ENCODE measurements at regions not wholly inside any gene's neighbourhood (a gene's known extent, or its start where the extent isn't known, plus 50 kb on each side); places are given as distances from the start of the nearest gene placed in this dataset.
"Not testable (repeated sequence)": the region's sequence is repeated elsewhere in the genome, so short reads cannot be mapped to it uniquely, and the experiment has no call there.

DNA sequence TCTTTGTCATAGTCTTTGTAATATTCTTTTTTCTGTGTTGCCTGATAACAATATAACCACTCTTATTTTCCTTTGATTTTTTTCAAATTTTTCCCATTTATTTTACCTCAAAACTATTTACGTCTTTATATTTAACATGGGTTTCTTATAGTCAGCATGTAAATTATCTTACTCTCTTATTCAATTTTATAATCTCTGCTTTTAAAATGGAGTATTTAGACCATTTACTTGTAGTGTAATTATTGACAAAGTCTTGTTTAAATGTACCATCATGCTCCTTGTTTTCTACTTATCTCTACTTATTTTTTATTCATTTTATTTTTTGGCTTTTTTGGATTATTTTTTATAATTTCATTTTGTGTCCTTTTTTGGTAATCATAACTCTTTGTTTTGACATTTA, 476.5 kb upstream of the MAP3K7 start:
- no peak for DNase-seq
- Histone ChIP-seq H3K27me3 (no peaks in the 10 kb centered on the region), H3K9me3 (peaks cover 0 to 30% (median 2%) of the 10 kb centered on the region in 12 donors), H3K27ac (no peak overlapping the region), H3K4me3 (no peak overlapping the region), H3K36me3 (no peaks in the 10 kb centered on the region), H3K4me1 (no peaks in the 10 kb centered on the region)
- TF ChIP-seq, protein P1, sequence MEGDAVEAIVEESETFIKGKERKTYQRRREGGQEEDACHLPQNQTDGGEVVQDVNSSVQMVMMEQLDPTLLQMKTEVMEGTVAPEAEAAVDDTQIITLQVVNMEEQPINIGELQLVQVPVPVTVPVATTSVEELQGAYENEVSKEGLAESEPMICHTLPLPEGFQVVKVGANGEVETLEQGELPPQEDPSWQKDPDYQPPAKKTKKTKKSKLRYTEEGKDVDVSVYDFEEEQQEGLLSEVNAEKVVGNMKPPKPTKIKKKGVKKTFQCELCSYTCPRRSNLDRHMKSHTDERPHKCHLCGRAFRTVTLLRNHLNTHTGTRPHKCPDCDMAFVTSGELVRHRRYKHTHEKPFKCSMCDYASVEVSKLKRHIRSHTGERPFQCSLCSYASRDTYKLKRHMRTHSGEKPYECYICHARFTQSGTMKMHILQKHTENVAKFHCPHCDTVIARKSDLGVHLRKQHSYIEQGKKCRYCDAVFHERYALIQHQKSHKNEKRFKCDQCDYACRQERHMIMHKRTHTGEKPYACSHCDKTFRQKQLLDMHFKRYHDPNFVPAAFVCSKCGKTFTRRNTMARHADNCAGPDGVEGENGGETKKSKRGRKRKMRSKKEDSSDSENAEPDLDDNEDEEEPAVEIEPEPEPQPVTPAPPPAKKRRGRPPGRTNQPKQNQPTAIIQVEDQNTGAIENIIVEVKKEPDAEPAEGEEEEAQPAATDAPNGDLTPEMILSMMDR (IDR thresholded peaks at IDR 0.05) = no peak
- no peak for TF ChIP-seq POLR2A (IDR thresholded peaks at IDR 0.05)
- ATAC-seq = no peak
- intact Hi-C loops (cut with DNase I) = no loop called here
- WGBS, 4 donors = 94 to 98% (median 95%) methylated on average over 1 of the region's 1 CpG

DNA sequence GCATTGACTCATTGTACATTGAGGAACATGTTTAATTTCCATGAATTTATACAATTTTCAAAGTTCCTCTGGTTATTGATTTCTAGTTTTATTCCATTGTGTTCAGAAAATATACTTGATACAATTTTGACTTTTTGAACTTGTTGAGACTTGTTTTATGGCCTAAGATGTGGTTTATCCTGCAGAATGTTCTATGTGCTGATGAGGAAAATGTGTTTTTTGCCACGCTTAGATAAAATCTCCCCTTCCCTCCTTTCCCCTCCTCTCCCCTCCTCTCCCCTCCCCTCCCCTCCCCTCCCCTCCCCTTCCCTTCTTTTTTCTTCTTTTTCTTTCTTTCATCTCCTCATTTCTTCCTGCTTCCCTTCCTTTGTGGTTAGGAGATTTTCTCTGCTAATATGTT, 470.8 kb upstream of the MAP3K7 start:
- Histone ChIP-seq H3K36me3 (no peaks in the 10 kb centered on the region), H3K27me3 (no peaks in the 10 kb centered on the region), H3K27ac (no peak overlapping the region), H3K4me3 (no peak overlapping the region), H3K4me1 (no peaks in the 10 kb centered on the region), H3K9me3 (peaks cover 0 to 33% (median 10%) of the 10 kb centered on the region in 12 donors)
- ATAC-seq (no peak), DNase-seq (no peak)
- intact Hi-C loops (cut with DNase I) = no loop called here
- WGBS, 4 donors = 0 to 79% (median 72%) methylated on average over 1 of the region's 1 CpG
- no peak for TF ChIP-seq POLR2A (IDR thresholded peaks at IDR 0.05)
- TF ChIP-seq, protein P1 (IDR thresholded peaks at IDR 0.05) = no peak

DNA sequence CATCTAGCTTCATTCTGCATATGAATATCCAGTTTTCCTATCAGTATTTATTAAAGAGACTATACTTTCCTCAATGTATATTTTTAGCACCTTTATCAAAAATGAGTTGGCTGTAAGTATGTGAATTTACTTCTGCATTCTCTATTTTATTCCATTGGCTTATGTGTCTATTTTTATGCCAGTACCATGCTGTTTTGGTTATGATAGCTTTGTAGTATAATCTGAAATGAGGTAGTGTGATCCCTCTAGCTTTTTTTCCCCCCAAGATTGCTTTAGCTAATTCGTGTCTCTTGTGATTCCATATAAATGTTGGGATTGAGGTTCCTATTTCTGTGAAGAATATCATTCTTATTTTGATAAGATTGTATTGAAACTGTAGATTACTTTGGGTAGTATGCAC, 469.1 kb upstream of the MAP3K7 start:
- intact Hi-C loops (cut with DNase I) = no loop called here
- H3K4me3 ChIP-seq = no peak overlapping the region
- TF ChIP-seq POLR2A (IDR thresholded peaks at IDR 0.05) = no peak
- TF ChIP-seq, protein P1 (IDR thresholded peaks at IDR 0.05) = no peak
- H3K9me3 ChIP-seq = peaks cover 0 to 33% (median 10%) of the 10 kb centered on the region in 12 donors
- 42 to 49% (median 46%) methylated on average over 1 of the region's 1 CpG for WGBS, 4 donors
- H3K27me3 ChIP-seq = no peaks in the 10 kb centered on the region
- H3K36me3 ChIP-seq = no peaks in the 10 kb centered on the region
- DNase-seq (no peak), ATAC-seq (no peak)
- no peaks in the 10 kb centered on the region for H3K4me1 ChIP-seq
- H3K27ac ChIP-seq = no peak overlapping the region

DNA sequence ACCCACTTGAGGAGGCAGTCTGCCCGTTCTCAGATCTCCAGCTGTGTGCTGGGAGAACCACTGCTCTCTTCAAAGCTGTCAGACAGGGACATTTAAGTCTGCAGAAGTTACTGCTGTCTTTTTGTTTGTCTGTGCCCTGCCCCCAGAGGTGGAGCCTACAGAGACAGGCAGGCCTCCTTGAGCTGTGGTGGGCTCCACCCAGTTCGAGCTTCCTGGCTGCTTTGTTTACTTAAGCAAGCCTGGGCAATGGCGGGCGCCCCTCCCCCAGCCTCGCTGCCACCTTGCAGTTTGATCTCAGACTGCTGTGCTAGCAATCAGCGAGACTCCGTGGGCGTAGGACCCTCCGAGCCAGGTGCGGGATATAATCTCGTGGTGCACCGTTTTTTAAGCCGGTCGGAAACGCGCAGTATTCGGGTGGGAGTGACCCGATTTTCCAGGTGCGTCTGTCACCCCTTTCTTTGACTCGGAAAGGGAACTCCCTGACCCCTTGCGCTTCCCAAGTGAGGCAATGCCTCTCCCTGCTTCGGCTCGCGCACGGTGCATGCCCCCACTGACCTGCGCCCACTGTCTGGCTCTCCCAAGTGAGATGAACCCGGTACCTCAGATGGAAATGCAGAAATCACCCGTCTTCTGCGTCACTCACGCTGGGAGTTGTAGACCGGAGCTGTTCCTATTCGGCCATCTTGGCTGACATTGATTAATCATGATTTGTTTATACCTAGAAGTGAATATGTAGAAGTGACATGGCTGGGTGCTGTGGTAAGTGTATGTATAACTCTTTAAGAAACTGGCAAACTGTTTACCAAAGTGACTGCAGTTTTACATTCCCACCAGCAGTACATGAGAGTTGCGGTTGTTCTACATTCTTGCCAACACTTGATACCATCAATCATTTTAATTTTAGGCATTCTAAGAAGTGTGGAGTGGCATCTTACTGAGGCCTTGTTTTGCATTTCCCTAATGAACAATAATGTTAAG, 465.9 kb upstream of the MAP3K7 start:
- intact Hi-C loops (cut with DNase I); H3K27ac ChIP-seq; H3K27me3 ChIP-seq; H3K4me1 ChIP-seq; H3K36me3 ChIP-seq; ATAC-seq; H3K4me3 ChIP-seq: not testable (repeated sequence)
- DNase-seq = peak in 1 of 5 donors; percentile 40
- 90 to 94% (median 93%) methylated on average over 20 to 33 of the region's 33 CpGs for WGBS, 4 donors
- peaks cover 0 to 21% (median 8%) of the 10 kb centered on the region in 12 donors for H3K9me3 ChIP-seq
